ENCODE measurements at regions not wholly inside any gene's neighbourhood (a gene's known extent, or its start where the extent isn't known, plus 50 kb on each side); places are given as distances from the start of the nearest gene placed in this dataset.

GRCh38 chr12:38141239-38141638 lies 175.3 kb upstream of the ALG10B start:
- no peak for FAIRE-seq

DNA sequence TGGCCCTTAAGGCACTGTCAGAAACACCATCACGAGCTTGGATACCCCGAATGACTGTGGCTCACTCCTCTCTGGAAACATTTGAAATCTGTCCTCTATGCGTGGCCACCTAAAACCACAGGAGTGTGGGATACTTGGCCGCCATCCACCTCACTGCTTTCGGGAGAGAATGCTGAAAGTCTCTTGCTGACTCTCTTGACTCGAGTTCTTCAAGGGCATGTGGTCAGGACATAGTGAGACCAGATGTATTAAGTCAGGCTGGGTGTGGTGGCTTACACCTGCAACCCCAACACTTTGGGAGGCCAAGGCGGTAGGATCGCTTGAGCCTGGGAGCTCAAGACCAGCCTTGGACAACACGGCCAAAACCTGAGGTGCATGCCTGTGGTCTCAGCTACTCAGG lies 174.7 kb upstream of the ALG10B start:
- no peak for FAIRE-seq

- FAIRE-seq: no peak
These were observed 173.6 kb upstream of the ALG10B start for GRCh38 chr12:38142974-38143373.

DNA sequence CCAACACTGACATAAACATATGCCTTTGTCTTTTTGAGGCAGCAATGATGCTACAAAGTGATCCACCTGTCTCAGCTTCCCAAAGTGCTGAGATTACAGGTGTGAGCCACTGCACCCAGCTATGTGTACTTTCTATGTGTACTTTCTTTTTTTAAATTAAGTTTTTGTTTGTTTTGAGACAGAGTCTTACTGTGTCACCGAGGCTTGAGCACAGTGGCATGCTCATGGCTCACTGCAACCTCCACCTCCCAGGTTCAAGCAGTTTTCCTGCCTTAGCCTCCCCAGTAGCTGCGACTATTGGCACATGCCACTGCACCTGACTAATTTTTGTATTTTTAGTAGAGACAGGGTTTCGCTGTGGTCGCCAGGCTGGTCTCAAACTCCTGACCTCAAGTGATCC lies 172.5 kb upstream of the ALG10B start:
- FAIRE-seq: no peak

GRCh38 chr12:38144601-38145436 lies 171.8 kb upstream of the ALG10B start:
- FAIRE-seq: no peak

GRCh38 chr12:38149395-38150073 lies 167.0 kb upstream of the ALG10B start:
- FAIRE-seq: no peak

DNA sequence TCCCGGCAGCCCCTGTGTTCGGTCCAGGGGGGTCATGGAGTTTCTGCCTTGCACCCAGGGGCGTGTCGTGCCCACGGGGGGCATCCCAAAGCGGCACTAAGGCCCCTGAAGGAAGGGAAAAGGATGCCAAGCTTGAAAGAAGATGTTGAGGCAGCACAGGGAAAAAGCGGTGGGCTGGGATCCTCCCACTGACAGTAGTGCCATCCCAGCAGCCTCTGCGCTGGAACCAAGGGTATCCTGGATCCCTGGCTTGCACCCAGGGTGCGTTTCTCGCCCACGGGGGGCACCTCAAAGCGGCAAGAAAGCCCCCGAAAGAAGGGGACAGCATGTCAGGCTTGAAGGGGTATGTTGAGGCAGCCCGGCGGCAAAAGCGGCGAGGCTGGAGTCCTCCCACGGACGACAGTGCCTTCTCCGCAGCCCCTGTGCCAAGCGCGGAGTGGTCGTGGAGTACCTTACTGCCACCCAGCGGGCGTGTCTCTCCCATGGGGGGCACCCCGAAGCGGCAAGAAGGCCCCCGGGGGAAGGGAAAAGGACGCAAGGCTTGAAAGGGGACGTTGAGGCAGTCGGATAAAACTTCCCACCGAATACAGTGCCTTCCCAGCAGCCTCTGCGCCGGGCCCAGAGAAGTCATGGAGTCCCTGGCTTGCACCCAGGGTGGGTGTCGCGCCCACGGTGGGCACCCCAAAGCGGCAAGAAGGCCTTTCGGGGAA lies 164.4 kb upstream of the ALG10B start:
- FAIRE-seq: no peak

GRCh38 chr12:38152816-38153736 lies 163.5 kb upstream of the ALG10B start:
- no peak for FAIRE-seq

DNA sequence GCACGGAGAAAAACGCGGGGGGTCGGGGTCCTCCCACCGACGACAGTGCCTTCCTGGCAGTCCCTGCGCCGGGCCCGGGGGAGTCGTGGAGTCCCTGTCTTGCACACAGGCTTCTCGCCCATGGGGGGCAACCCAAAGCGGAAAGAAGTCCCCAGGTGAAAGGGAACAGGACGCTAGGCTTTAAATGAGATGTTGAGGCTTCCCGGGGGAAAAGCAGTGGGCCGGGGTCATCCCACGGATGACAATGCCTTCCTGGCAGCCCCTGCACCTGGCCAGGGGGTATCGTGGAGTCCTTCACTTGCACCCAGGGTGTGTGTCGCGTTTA lies 162.9 kb upstream of the ALG10B start:
- no peak for FAIRE-seq

DNA sequence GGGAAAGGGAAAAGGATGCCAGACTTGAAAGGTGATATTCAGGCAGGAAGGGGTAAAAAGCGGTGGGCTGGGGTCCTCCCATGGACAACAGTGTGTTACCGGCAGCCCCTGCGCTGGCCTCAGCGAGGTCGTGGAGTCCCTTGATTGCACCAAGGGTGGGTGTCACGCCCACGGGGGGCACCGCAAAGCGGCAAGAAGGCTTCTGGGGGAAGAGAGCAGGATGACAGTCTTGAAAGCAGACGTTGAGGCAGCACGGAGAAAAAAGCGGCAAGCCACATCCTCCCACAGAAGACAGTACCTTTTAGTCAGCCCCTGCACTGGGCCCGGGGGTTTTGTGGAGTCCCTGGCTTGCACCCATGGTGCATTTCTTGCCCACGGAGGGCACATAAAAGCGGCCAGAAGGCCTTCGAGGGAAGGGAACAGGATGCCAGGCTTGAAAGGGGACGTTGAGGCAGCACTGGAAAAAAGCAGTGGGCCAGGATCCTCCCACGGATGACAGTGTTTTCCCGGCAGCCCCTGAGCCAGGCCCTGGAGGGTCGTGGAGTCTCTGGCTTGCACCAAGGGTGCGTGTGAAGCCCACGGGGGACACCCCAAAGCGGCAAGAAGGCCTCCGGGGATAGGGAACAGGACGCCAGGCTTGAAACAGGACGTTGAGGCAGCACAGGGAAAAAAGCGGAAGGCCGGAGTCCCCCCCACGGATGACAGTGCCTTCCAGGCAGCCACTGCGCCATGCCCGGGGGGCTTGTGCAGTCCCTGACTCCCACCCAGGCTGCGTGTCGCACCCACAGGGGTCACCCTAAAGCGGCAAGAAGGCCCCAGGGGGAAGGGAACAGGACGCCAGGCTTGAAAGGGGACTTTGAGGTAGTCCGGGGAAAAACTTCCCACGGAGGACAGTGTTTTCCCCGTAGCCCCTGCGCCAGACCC lies 162.2 kb upstream of the ALG10B start:
- FAIRE-seq: no peak

GRCh38 chr12:38155020-38155395 lies 161.6 kb upstream of the ALG10B start:
- FAIRE-seq: no peak

DNA sequence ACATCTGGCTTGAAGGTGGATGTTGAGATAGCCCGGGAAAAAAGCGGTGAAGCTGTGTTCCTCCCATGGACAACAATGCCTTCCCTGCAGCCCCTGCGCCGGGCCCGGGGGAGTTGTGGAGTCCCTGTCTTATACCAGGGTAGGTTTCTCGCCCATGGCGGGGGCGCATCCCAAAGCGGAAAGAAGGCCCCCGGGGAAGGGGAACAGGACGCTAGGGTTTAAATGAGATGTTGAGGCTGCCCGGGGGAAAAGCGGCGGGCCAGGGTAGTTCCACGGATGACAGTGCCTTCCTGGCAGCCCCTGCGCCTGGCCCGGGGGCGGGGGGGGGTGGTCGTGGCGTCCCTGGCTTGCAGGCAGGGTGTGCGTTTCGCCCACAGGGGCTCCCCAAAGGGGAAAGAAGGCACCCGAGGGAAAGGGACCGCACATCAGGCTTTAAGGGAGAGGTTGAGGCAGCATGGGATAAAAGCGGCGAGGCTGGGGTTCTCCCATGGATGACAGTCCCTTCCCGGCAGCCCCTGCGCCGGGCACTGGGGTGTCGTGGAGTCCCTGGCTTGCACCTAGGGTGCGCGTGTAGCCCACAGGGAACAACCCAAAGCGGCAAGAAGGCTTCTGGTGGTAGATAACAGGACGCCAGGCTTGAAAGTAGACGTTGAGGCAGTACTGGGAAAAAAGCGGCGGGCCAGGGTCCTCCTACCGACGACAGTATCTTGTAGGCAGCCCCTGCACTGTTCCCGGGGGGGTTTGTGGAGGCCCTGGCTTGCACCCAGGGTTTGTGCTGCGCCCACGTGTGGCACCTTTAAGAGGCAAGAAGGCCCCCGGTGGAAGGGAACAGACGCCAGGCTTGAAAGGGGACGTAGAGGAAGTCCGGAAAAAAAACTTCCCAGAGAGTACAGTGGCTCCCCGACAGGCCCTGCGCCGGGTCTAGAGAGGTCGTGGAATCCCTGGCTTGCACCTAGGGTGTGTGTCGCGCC lies 160.8 kb upstream of the ALG10B start:
- FAIRE-seq: no peak

GRCh38 chr12:38156497-38157245 lies 159.9 kb upstream of the ALG10B start:
- FAIRE-seq: no peak

- FAIRE-seq: no peak
These were observed 159.2 kb upstream of the ALG10B start for GRCh38 chr12:38157274-38157932.

- FAIRE-seq: no peak
These were observed 158.6 kb upstream of the ALG10B start for GRCh38 chr12:38157933-38158401.

DNA sequence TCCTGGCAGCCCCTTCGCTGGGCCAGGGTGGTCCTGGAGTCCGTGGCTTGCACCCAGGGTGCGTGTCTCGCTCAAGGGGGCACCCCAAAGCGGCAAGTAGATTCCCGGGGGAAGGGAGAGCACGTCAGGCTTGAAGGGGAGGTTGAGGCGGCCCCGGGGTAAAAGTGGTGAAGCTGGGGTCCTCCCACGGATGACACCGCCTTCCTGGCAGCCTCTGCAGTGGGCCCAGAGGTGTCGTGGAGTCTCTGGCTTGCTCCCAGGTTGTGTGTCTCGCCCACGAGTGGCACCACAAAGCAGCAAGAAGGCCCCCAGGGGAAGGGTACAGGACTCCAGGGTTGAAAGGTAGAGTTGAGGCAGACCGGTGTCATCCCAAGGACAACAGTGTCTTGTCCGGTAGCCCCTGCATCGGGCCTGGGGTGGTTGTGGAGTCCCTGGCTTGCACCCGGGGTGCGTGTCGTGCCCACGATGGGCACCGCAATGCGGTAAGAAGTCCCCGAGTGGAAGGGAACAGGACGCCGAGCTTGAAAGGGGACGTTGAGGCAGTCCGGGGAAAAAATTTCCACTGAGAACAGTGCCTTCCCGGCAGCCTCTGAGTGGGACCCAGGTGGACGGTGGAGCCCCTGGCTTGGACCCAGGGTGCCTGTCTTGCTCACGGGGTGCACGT lies 158.0 kb upstream of the ALG10B start:
- no peak for FAIRE-seq

- FAIRE-seq: no peak
These were observed 157.5 kb upstream of the ALG10B start for GRCh38 chr12:38159092-38159551.

GRCh38 chr12:38159591-38160317 lies 156.8 kb upstream of the ALG10B start:
- no peak for FAIRE-seq
